ENCODE measurements at regions not wholly inside any gene's neighbourhood (a gene's known extent, or its start where the extent isn't known, plus 50 kb on each side); places are given as distances from the start of the nearest gene placed in this dataset.
A peak's percentile ranks its signal among the peaks of the same experiment; 100 is the strongest.
"Not testable (repeated sequence)": the region's sequence is repeated elsewhere in the genome, so short reads cannot be mapped to it uniquely, and the experiment has no call there.

- DNase-seq: no peak
Observed at GRCh38 chr16:85520853-85521521, 92.1 kb upstream of the GSE1 start.

GRCh38 chr16:85521552-85522307 is 91.4 kb upstream of the GSE1 start:
- DNase-seq: no peak

GRCh38 chr16:85522308-85522841 is 90.7 kb upstream of the GSE1 start:
- DNase-seq: no peak

GRCh38 chr16:85522842-85523601 is 90.1 kb upstream of the GSE1 start:
- no peak for DNase-seq

- DNase-seq: peak in 1 of 2 experiments; percentile 21
Observed at GRCh38 chr16:85523602-85524364, 89.3 kb upstream of the GSE1 start.

GRCh38 chr16:85524365-85524629 is 88.8 kb upstream of the GSE1 start:
- no peak for DNase-seq

- peak in 1 of 2 experiments; percentile 54 for DNase-seq
Observed at GRCh38 chr16:85524630-85525419, 88.3 kb upstream of the GSE1 start.

GRCh38 chr16:85525420-85526184 is 87.5 kb upstream of the GSE1 start:
- no peak for DNase-seq

GRCh38 chr16:85526185-85526974 is 86.7 kb upstream of the GSE1 start:
- DNase-seq: no peak

GRCh38 chr16:85527042-85527766 is 85.9 kb upstream of the GSE1 start:
- DNase-seq: no peak

- no peak for DNase-seq
Observed at GRCh38 chr16:85527767-85528297, 85.3 kb upstream of the GSE1 start.

GRCh38 chr16:85528528-85529387 is 84.4 kb upstream of the GSE1 start:
- no peak for DNase-seq

GRCh38 chr16:85529489-85530369 is 83.4 kb upstream of the GSE1 start:
- no peak for DNase-seq

- no peak for DNase-seq
Observed at GRCh38 chr16:85530370-85530739, 82.8 kb upstream of the GSE1 start.

- DNase-seq: no peak
Observed at GRCh38 chr16:85531516-85531915, 81.6 kb upstream of the GSE1 start.

- DNase-seq: no peak
Observed at GRCh38 chr16:85532147-85532546, 81.0 kb upstream of the GSE1 start.

- DNase-seq: not testable (repeated sequence)
Observed at GRCh38 chr16:85533593-85533992, 79.5 kb upstream of the GSE1 start.

Data from NCI-H1930 (cell line).